Posterior vena cava (tissue), 2 donors: ENCODE measurements at regions not wholly inside any gene's neighbourhood (a gene's known extent, or its start where the extent isn't known, plus 50 kb on each side); places are given as distances from the start of the nearest gene placed in this dataset.
"Not testable (repeated sequence)": the region's sequence is repeated elsewhere in the genome, so short reads cannot be mapped to it uniquely, and the experiment has no call there.

ENCODE experiments used
- DNase-seq: peaks from one replicate; pipeline ENCODE4 v3.0.0-alpha.2; 2020; ENCODE audit warnings: low spot score
- intact Hi-C, 2 donors: fragments of 100-400 bp; cut with DNase I; formaldehyde crosslinking; loops; one replicate each; pipeline versions ENCODE4 v1.14.1 to v1.14.2; 2022 to 2023
- donor health status: DM: yes; HTN: yes; CAD: no.
- donor health status: DM: yes; HTN: yes; CAD: no.

- intact Hi-C loops, result no loop called here
- no peak for DNase-seq
Observed at GRCh38 chr5:120252839-120253238, 211.3 kb upstream of the PRR16 start.

- no peak for DNase-seq
- intact Hi-C loops, result no loop called here
Observed at GRCh38 chr5:120254385-120254784, 209.7 kb upstream of the PRR16 start.

- intact Hi-C loops, result no loop called here
Observed at GRCh38 chr5:120255214-120255613, 208.9 kb upstream of the PRR16 start.

GRCh38 chr5:120256376-120256775 is 207.7 kb upstream of the PRR16 start:
- DNase-seq, result no peak
- intact Hi-C loops, result no loop called here

More at GRCh38 chr5:120255214-120255613, 208.9 kb upstream of the PRR16 start:
- DNase-seq, result no peak

- no peak for DNase-seq
- intact Hi-C loops, result no loop called here
Observed at GRCh38 chr5:120257358-120257971, 206.6 kb upstream of the PRR16 start.

GRCh38 chr5:120258123-120258522 is 206.0 kb upstream of the PRR16 start:
- intact Hi-C loops, result no loop called here

GRCh38 chr5:120260651-120261050 is 203.4 kb upstream of the PRR16 start:
- no peak for DNase-seq
- intact Hi-C loops, result no loop called here

More at GRCh38 chr5:120258123-120258522, 206.0 kb upstream of the PRR16 start:
- no peak for DNase-seq

GRCh38 chr5:120270498-120270897 is 193.6 kb upstream of the PRR16 start:
- intact Hi-C loops, result no loop called here
- no peak for DNase-seq

GRCh38 chr5:120293796-120294195 is 170.3 kb upstream of the PRR16 start:
- DNase-seq, result no peak
- intact Hi-C loops, result no loop called here

GRCh38 chr5:120297616-120298015 is 166.5 kb upstream of the PRR16 start:
- intact Hi-C loops, result no loop called here

GRCh38 chr5:120298981-120299380 is 165.1 kb upstream of the PRR16 start:
- DNase-seq, result no peak
- intact Hi-C loops, result no loop called here

More at GRCh38 chr5:120297616-120298015, 166.5 kb upstream of the PRR16 start:
- DNase-seq, result no peak

GRCh38 chr5:120304663-120305062 is 159.4 kb upstream of the PRR16 start:
- no peak for DNase-seq
- intact Hi-C loops, result no loop called here

- intact Hi-C loops, result no loop called here
- no peak for DNase-seq
Observed at GRCh38 chr5:120306303-120306702, 157.8 kb upstream of the PRR16 start.

GRCh38 chr5:120314191-120314590 is 149.9 kb upstream of the PRR16 start:
- intact Hi-C loops, result no loop called here
- DNase-seq, result no peak

GRCh38 chr5:120320626-120321025 is 143.5 kb upstream of the PRR16 start:
- DNase-seq, result no peak
- intact Hi-C loops, result loop anchor here in 1 of 2 donors (2.0 kb wide), 1 partner anchor 78 kb away; no protein-coding TSS in a partner anchor

GRCh38 chr5:120326651-120327050 is 137.4 kb upstream of the PRR16 start:
- no peak for DNase-seq
- intact Hi-C loops, result no loop called here

GRCh38 chr5:120327180-120327579 is 136.9 kb upstream of the PRR16 start:
- intact Hi-C loops, result no loop called here
- DNase-seq, result no peak

- no peak for DNase-seq
- intact Hi-C loops, result no loop called here
Observed at GRCh38 chr5:120329095-120329494, 135.0 kb upstream of the PRR16 start.

GRCh38 chr5:120330558-120330957 is 133.5 kb upstream of the PRR16 start:
- intact Hi-C loops, result no loop called here
- no peak for DNase-seq

- intact Hi-C loops, result no loop called here
- DNase-seq, result no peak
Observed at GRCh38 chr5:120344181-120344580, 119.9 kb upstream of the PRR16 start.

GRCh38 chr5:120345947-120346346 is 118.2 kb upstream of the PRR16 start:
- intact Hi-C loops, result no loop called here
- DNase-seq, result no peak

GRCh38 chr5:120351071-120351470 is 113.0 kb upstream of the PRR16 start:
- DNase-seq, intact Hi-C loops: not testable (repeated sequence)
